HG02852 (cell line): ENCODE measurements at regions not wholly inside any gene's neighbourhood (a gene's known extent, or its start where the extent isn't known, plus 50 kb on each side); places are given as distances from the start of the nearest gene placed in this dataset.

Source experiments
- ATAC-seq: cut with Tn5 transposase; IDR thresholded peaks from one replicate; pipeline ENCODE4 v1.9.1; 2021; ENCODE audit warnings: mild to moderate bottlenecking, moderate library complexity; ENCODE audit not compliant: unreplicated experiment

GRCh38 chr6:87909849-87910248 is 137.8 kb upstream of the SPACA1 start:
- no peak for ATAC-seq

GRCh38 chr6:87908978-87909811 is 138.4 kb upstream of the SPACA1 start:
- no peak for ATAC-seq

- ATAC-seq: peak; percentile 37
Measured at GRCh38 chr6:87907521-87907920, 140.1 kb upstream of the SPACA1 start.

- ATAC-seq: peak; percentile 80
Measured at GRCh38 chr6:87905101-87905641, 142.5 kb upstream of the SPACA1 start.

- no peak for ATAC-seq
Measured at GRCh38 chr6:87904011-87904410, 143.6 kb upstream of the SPACA1 start.

- no peak for ATAC-seq
Measured at GRCh38 chr6:87903323-87903722, 144.3 kb upstream of the SPACA1 start.

- ATAC-seq: no peak
Measured at GRCh38 chr6:87902383-87902782, 145.3 kb upstream of the SPACA1 start.

- no peak for ATAC-seq
Measured at GRCh38 chr6:87901613-87902012, 146.0 kb upstream of the SPACA1 start.

- no peak for ATAC-seq
Measured at GRCh38 chr6:87900160-87900698, 147.4 kb upstream of the SPACA1 start.

- no peak for ATAC-seq
Measured at GRCh38 chr6:87899499-87900147, 148.0 kb upstream of the SPACA1 start.

- ATAC-seq: no peak
Measured at GRCh38 chr6:87897663-87898062, 150.0 kb upstream of the SPACA1 start.

- no peak for ATAC-seq
Measured at GRCh38 chr6:87897013-87897412, 150.6 kb upstream of the SPACA1 start.

- ATAC-seq: no peak
Measured at GRCh38 chr6:87887266-87887665, 160.4 kb upstream of the SPACA1 start.

- ATAC-seq: no peak
Measured at GRCh38 chr6:87884203-87884602, 163.4 kb upstream of the SPACA1 start.

- ATAC-seq: no peak
Measured at GRCh38 chr6:87881342-87881895, 166.2 kb upstream of the SPACA1 start.

- peak; percentile 86 for ATAC-seq
Measured at GRCh38 chr6:87879132-87879861, 168.3 kb upstream of the SPACA1 start.

GRCh38 chr6:87875781-87876180 is 171.9 kb upstream of the SPACA1 start:
- ATAC-seq: no peak

GRCh38 chr6:87873556-87873955 is 171.5 kb upstream of the AKIRIN2 start:
- no peak for ATAC-seq

GRCh38 chr6:87870556-87870955 is 168.5 kb upstream of the AKIRIN2 start:
- ATAC-seq: no peak

GRCh38 chr6:87869064-87869905 is 167.3 kb upstream of the AKIRIN2 start:
- ATAC-seq: no peak
